HepG2 (cell line): ENCODE measurements at regions not wholly inside any gene's neighbourhood (a gene's known extent, or its start where the extent isn't known, plus 50 kb on each side); places are given as distances from the start of the nearest gene placed in this dataset.

Experiments
- ATAC-seq: fragments of 200-7000 bp; cut with Tn5 transposase; 3 replicates; pipeline ENCODE4 v1.9.1; 2020; ENCODE audit warnings: mild to moderate bottlenecking, moderate library complexity
- BruUV-seq: library from RNA; stranded (reverse); fragments of 400-500 nt; replicated peaks from 2 replicates; lab custom pipeline; 2021; lab: Mats Ljungman, UMichigan
- CTCF ChIA-PET: fragments of 300-600 bp; formaldehyde crosslinking; extraction: SDS; loops from one replicate; lab custom pipeline; 2021; ENCODE audit warnings: low total read pairs, inconsistent platforms, low intra/inter-chr PET ratio; lab: Yijun Ruan, JAX
- POLR2A ChIA-PET: fragments of 350-600 bp; sonication (Branson Sonifier 250); formaldehyde crosslinking; loops from one replicate; lab custom pipeline; 2020; ENCODE audit warnings: antibody characterized with exemption, inconsistent platforms; lab: Yijun Ruan, JAX
- DNase-seq: peaks from one replicate; pipeline ENCODE4 v3.0.0-alpha.2; 2015; ENCODE audit warnings: low spot score
- FAIRE-seq: peaks from 3 replicates; lab custom pipeline; 2011; peaks lifted over from hg19 to GRCh38; lab: Jason Lieb, UNC
- H2AFZ ChIP-seq: one replicate; pipeline ENCODE4 v1.6.1; 2011; ENCODE audit warnings: low read length, inconsistent platforms
- H3K27ac ChIP-seq: fragments of 300-600 bp; 3 replicates; pipeline ENCODE4 v1.8.0; 2011; ENCODE audit warnings: mixed run types, mild to moderate bottlenecking, mixed read lengths, low read length, inconsistent platforms; ENCODE audit not compliant: insufficient read depth; ENCODE audit errors: extremely low read length
- H3K27me3 ChIP-seq, 2 experiments: fragments of 200-600 bp in 1 of 2; 2 replicates in 1 of 2; 3 replicates in 1 of 2; pipeline versions ENCODE4 v1.6.0 to v1.8.0; 2011; ENCODE audit warnings: low read length in 2 of 2, mild to moderate bottlenecking in 2 of 2, moderate library complexity in 2 of 2, inconsistent platforms in 1 of 2; ENCODE audit not compliant: insufficient read depth in 2 of 2, control insufficient read depth in 1 of 2
- H3K36me3 ChIP-seq, 2 experiments: fragments of 200-600 bp in 1 of 2; replicated peaks in 1 of 2; 2 replicates in 1 of 2; 3 replicates in 1 of 2; pipeline versions ENCODE4 v1.5.1 to v1.8.0; 2011; ENCODE audit warnings: low read length in 2 of 2, inconsistent platforms in 1 of 2; ENCODE audit not compliant: insufficient read depth in 2 of 2, control insufficient read depth in 1 of 2
- H3K4me1 ChIP-seq: 2 replicates; pipeline ENCODE4 v1.5.1; 2012; ENCODE audit warnings: low read length, inconsistent platforms; ENCODE audit not compliant: insufficient read depth
- H3K4me2 ChIP-seq: 2 replicates; pipeline ENCODE4 v1.6.0; 2011; ENCODE audit warnings: low read depth, low read length, inconsistent platforms
- H3K4me3 ChIP-seq, 3 experiments: fragments of 200-600 bp in 1 of 3; sonication (generic), shearing (Covaris generic) in 1 of 3; replicated peaks in 1 of 3; 2 replicates each; pipeline ENCODE4 v1.5.1; 2011 to 2016; ENCODE audit warnings: low read length in 3 of 3, inconsistent platforms in 2 of 3, low read depth in 2 of 3, mild to moderate bottlenecking in 2 of 3, control low read depth in 1 of 3, mixed read lengths in 1 of 3; ENCODE audit not compliant: insufficient read depth in 1 of 3
- H3K79me2 ChIP-seq: one replicate; pipeline ENCODE4 v1.6.1; 2011; ENCODE audit warnings: low read length, inconsistent platforms; ENCODE audit not compliant: insufficient read depth
- H3K9ac ChIP-seq: 2 replicates; pipeline ENCODE4 v1.6.0; 2011; ENCODE audit warnings: mild to moderate bottlenecking, low read depth, low read length, inconsistent platforms; ENCODE audit not compliant: insufficient read depth
- H3K9me3 ChIP-seq: 2 replicates; pipeline ENCODE4 v1.5.1; 2012; ENCODE audit warnings: mild to moderate bottlenecking, low read length
- H4K20me1 ChIP-seq: 2 replicates; pipeline ENCODE4 v1.6.0; 2011; ENCODE audit warnings: inconsistent platforms, mild to moderate bottlenecking, low read length, moderate library complexity; ENCODE audit not compliant: insufficient read depth
- GLMP ChIP-seq: sonication (generic); formaldehyde crosslinking; IDR thresholded peaks from 2 replicates; pipeline ENCODE4 v1.9.0; 2021; ENCODE audit warnings: missing genetic modification reagents, mild to moderate bottlenecking, borderline replicate concordance
- MNT ChIP-seq: fragments of 450-650 bp; IDR thresholded peaks from 2 replicates; pipeline ENCODE4 v1.6.1; 2016
- PATZ1 ChIP-seq: sonication (generic); formaldehyde crosslinking; IDR thresholded peaks from 2 replicates; pipeline ENCODE4 v1.4.0; 2020; ENCODE audit warnings: missing genetic modification reagents
- ZNF724P ChIP-seq: sonication (generic); formaldehyde crosslinking; IDR thresholded peaks from 2 replicates; pipeline ENCODE4 v1.8.0; 2022; ENCODE audit warnings: missing genetic modification reagents, borderline replicate concordance
- WGBS: methylation state at CpG from one replicate; pipeline ENCODE4 v1.1.6; 2017; ENCODE audit warnings: low lambda C conversion rate; 5-methylcytosine and 5-hydroxymethylcytosine counted together
- in situ Hi-C: cut with HindIII; loops from 2 replicates; pipeline ENCODE4 v1.10.0; 2017; ENCODE audit warnings: low pct_unique_long_range_greater_than_20kb; ENCODE audit not compliant: extremely low pct_ligation_motif_present
- intact Hi-C: fragments of 100-400 bp; cut with micrococcal nuclease; formaldehyde crosslinking; loops from one replicate; pipeline ENCODE4 v1.10.0; 2022; ENCODE audit not compliant: unreplicated experiment

- H3K79me2 ChIP-seq, result no peaks in the 10 kb centered on the region
- no peaks in the 10 kb centered on the region for H3K4me1 ChIP-seq
- peaks cover 0 to 5% of the 10 kb centered on the region in 2 experiments; a peak in 1 of 5 replicates for H3K27me3 ChIP-seq
- CTCF ChIA-PET, result no interaction called here
- POLR2A ChIA-PET, result no interaction called here
- WGBS, result 4% methylated on average over 2 of the region's 2 CpGs
- no peak overlapping the region for H3K9ac ChIP-seq
- H3K36me3 ChIP-seq, result no peaks in the 10 kb centered on the region
- BruUV-seq, result no TSS peak
- no peak overlapping the region for H2AFZ ChIP-seq
- no peaks in the 10 kb centered on the region for H3K9me3 ChIP-seq
- no peak overlapping the region for H3K4me3 ChIP-seq
- FAIRE-seq (no peak), DNase-seq (no peak), ATAC-seq (peak; percentile 52)
- H4K20me1 ChIP-seq, result no peaks in the 10 kb centered on the region
- in situ Hi-C loops, result no loop called here
- no peak overlapping the region for H3K27ac ChIP-seq
- intact Hi-C loops, result no loop called here
- H3K4me2 ChIP-seq, result no peak overlapping the region
- TF ChIP-seq GLMP (CRISPR knock-in tag), result no peak
- TF ChIP-seq MNT, result peak; percentile 22; the same call in 1 of the 2 replicates
- no peak for TF ChIP-seq ZNF724P
- TF ChIP-seq PATZ1, result no peak
Observed at GRCh38 chr5:61617995-61618525, 286.0 kb downstream of the ZSWIM6 start.
